Loucy (cell line): ENCODE measurements at regions not wholly inside any gene's neighbourhood (a gene's known extent, or its start where the extent isn't known, plus 50 kb on each side); places are given as distances from the start of the nearest gene placed in this dataset.
"Not testable (repeated sequence)": the region's sequence is repeated elsewhere in the genome, so short reads cannot be mapped to it uniquely, and the experiment has no call there.

Source experiments
- H2AFZ ChIP-seq: fragments of 200-600 bp; sonication (generic); 2 replicates; pipeline ENCODE4 v1.6.0; 2016; ENCODE audit warnings: antibody characterized with exemption, mild to moderate bottlenecking, low read length, moderate library complexity
- H3F3A ChIP-seq: fragments of 200-600 bp; 2 replicates; pipeline ENCODE4 v1.6.0; 2016; ENCODE audit warnings: antibody characterized with exemption, low read depth, mild to moderate bottlenecking
- H3K27me3 ChIP-seq: fragments of 200-600 bp; sonication (generic); 2 replicates; pipeline ENCODE4 v1.6.1; 2014; ENCODE audit warnings: low read length, mild to moderate bottlenecking; ENCODE audit not compliant: insufficient read depth, poor library complexity, severe bottlenecking
- H3K36me3 ChIP-seq: fragments of 200-600 bp; sonication (generic); 2 replicates; pipeline ENCODE4 v1.6.1; 2016; ENCODE audit warnings: low read length; ENCODE audit not compliant: insufficient read depth
- H3K4me1 ChIP-seq: fragments of 200-600 bp; sonication (generic); 2 replicates; pipeline ENCODE4 v1.5.1; 2014; ENCODE audit warnings: low read length, mild to moderate bottlenecking; ENCODE audit not compliant: insufficient read depth, poor library complexity, severe bottlenecking
- H3K4me2 ChIP-seq: fragments of 200-600 bp; sonication (generic); 2 replicates; pipeline ENCODE4 v1.6.0; 2014; ENCODE audit warnings: antibody characterized with exemption, low read length, low read depth, mild to moderate bottlenecking; ENCODE audit not compliant: poor library complexity, severe bottlenecking
- H3K4me3 ChIP-seq: fragments of 200-600 bp; sonication (generic); 2 replicates; pipeline ENCODE4 v1.5.1; 2014; ENCODE audit warnings: low read length, mild to moderate bottlenecking, mixed read lengths; ENCODE audit not compliant: poor library complexity, severe bottlenecking
- H3K79me2 ChIP-seq: fragments of 200-600 bp; sonication (generic); 2 replicates; pipeline ENCODE4 v1.6.1; 2014; ENCODE audit warnings: low read length; ENCODE audit not compliant: insufficient read depth
- H3K9ac ChIP-seq: fragments of 200-600 bp; sonication (generic); 2 replicates; pipeline ENCODE4 v1.6.0; 2014; ENCODE audit warnings: mild to moderate bottlenecking, low read depth, low read length, moderate library complexity; ENCODE audit not compliant: poor library complexity, severe bottlenecking
- H3K9me2 ChIP-seq: fragments of 200-600 bp; sonication (generic); replicated peaks from 2 replicates; pipeline ENCODE4 v1.6.1; 2016; ENCODE audit warnings: low read depth, low read length, mixed read lengths
- H3K9me3 ChIP-seq: fragments of 200-600 bp; sonication (generic); 2 replicates; pipeline ENCODE4 v1.6.1; 2014; ENCODE audit warnings: mild to moderate bottlenecking, antibody characterized with exemption, low read length, low read depth; ENCODE audit not compliant: insufficient read depth
- H4K20me1 ChIP-seq: fragments of 200-600 bp; sonication (generic); 2 replicates; pipeline ENCODE4 v1.6.0; 2014; ENCODE audit warnings: antibody characterized with exemption, low read length, mild to moderate bottlenecking; ENCODE audit not compliant: insufficient read depth, poor library complexity, severe bottlenecking
- CTCF ChIP-seq: fragments of 200-600 bp; sonication (generic); conservative IDR thresholded peaks from 2 replicates; pipeline ENCODE4 v1.5.1; 2014; ENCODE audit warnings: mild to moderate bottlenecking, antibody characterized with exemption, low read length
- EZH2phosphoT487 ChIP-seq: fragments of 200-600 bp; IDR thresholded peaks from 2 replicates; pipeline ENCODE4 v1.6.1; 2018; ENCODE audit warnings: antibody characterized with exemption, mild to moderate bottlenecking, moderate library complexity, borderline replicate concordance

GRCh38 chr11:38365274-38365673 lies 1767.2 kb upstream of the RAG2 start:
- Histone ChIP-seq H3F3A (no peaks in the 10 kb centered on the region), H3K36me3 (no peaks in the 10 kb centered on the region), H3K9me2 (no peaks in the 10 kb centered on the region), H4K20me1 (no peaks in the 10 kb centered on the region), H3K27me3 (no peaks in the 10 kb centered on the region), H3K9me3 (no peaks in the 10 kb centered on the region), H3K9ac (no peak overlapping the region), H3K4me2 (no peak overlapping the region), H3K4me3 (no peak overlapping the region), H2AFZ (no peak overlapping the region), H3K4me1 (no peaks in the 10 kb centered on the region), H3K79me2 (no peaks in the 10 kb centered on the region)
- TF ChIP-seq CTCF (no peak), EZH2phosphoT487 (no peak)

- Histone ChIP-seq H3K9me2 (no peaks in the 10 kb centered on the region), H3K4me3 (no peak overlapping the region), H3K27me3 (no peaks in the 10 kb centered on the region), H3K36me3 (no peaks in the 10 kb centered on the region), H3K9ac (no peak overlapping the region), H4K20me1 (no peaks in the 10 kb centered on the region), H2AFZ (no peak overlapping the region), H3K4me2 (no peak overlapping the region), H3K4me1 (no peaks in the 10 kb centered on the region), H3K79me2 (no peaks in the 10 kb centered on the region), H3K9me3 (no peaks in the 10 kb centered on the region; the same call in 1 of the 2 replicates), H3F3A (no peaks in the 10 kb centered on the region)
- TF ChIP-seq EZH2phosphoT487 (no peak), CTCF (no peak)
These were observed 1758.2 kb upstream of the RAG2 start for GRCh38 chr11:38356255-38356654.

GRCh38 chr11:38345286-38345685 lies 1747.2 kb upstream of the RAG2 start:
- Histone ChIP-seq H3K4me3 (no peak overlapping the region), H3K4me1 (no peaks in the 10 kb centered on the region), H2AFZ (no peak overlapping the region), H3K9ac (no peak overlapping the region), H3K9me3 (no peaks in the 10 kb centered on the region), H4K20me1 (no peaks in the 10 kb centered on the region), H3K36me3 (no peaks in the 10 kb centered on the region), H3K79me2 (no peaks in the 10 kb centered on the region), H3F3A (no peaks in the 10 kb centered on the region), H3K9me2 (no peaks in the 10 kb centered on the region), H3K27me3 (no peaks in the 10 kb centered on the region), H3K4me2 (no peak overlapping the region)
- TF ChIP-seq CTCF (no peak), EZH2phosphoT487 (no peak)

GRCh38 chr11:38341612-38342011 lies 1743.6 kb upstream of the RAG2 start:
- not testable (repeated sequence) for H3F3A ChIP-seq, H3K9me3 ChIP-seq, H3K79me2 ChIP-seq, H2AFZ ChIP-seq, H4K20me1 ChIP-seq, H3K27me3 ChIP-seq, H3K9ac ChIP-seq, H3K9me2 ChIP-seq, H3K4me3 ChIP-seq, H3K36me3 ChIP-seq, H3K4me1 ChIP-seq, H3K4me2 ChIP-seq
